Kidney epithelial cell (primary cell): ENCODE measurements at regions not wholly inside any gene's neighbourhood (a gene's known extent, or its start where the extent isn't known, plus 50 kb on each side); places are given as distances from the start of the nearest gene placed in this dataset.
"Not testable (repeated sequence)": the region's sequence is repeated elsewhere in the genome, so short reads cannot be mapped to it uniquely, and the experiment has no call there.

Experiments
- DNase-seq: peaks from one replicate; pipeline ENCODE4 v3.0.0-alpha.2; 2010; ENCODE audit warnings: low read depth
- H3K27me3 ChIP-seq: 2 replicates; pipeline ENCODE4 v1.6.0; 2011; ENCODE audit warnings: low read length; ENCODE audit not compliant: control insufficient read depth, insufficient read depth
- H3K36me3 ChIP-seq: 2 replicates; pipeline ENCODE4 v1.5.1; 2011; ENCODE audit warnings: low read length; ENCODE audit not compliant: control insufficient read depth, insufficient read depth
- H3K4me3 ChIP-seq: 2 replicates; pipeline ENCODE4 v1.5.1; 2011; ENCODE audit warnings: low read depth, mild to moderate bottlenecking, control low read depth, low read length
- TF ChIP-seq, protein P1 (sequence below): IDR thresholded peaks from 2 replicates; pipeline ENCODE4 v1.5.1; 2011; ENCODE audit warnings: mild to moderate bottlenecking, moderate library complexity, low read length, control low read depth, inconsistent platforms; ENCODE audit not compliant: insufficient read depth, poor library complexity, severe bottlenecking

DNA sequence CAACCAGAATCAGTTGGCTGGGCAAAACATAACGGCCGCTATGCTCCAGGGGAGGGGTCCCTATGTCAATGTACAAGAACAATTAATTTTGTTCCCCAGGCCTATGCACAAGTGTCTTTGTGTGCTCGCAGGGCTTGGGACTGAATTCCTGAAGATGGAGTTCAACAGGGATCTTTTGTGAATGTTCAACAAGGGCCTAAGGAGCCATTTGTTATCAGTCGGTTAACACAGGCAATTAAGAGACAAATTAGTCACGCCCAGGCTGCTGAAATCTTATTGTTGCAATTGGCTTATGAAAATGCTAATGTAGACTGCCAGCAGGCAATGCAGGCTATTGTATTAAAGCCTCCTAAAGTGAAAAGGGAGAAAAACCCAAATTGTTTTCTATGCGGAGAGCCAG is 117.5 kb downstream of the ZNF429 start:
- H3K36me3 ChIP-seq: no peaks in the 10 kb centered on the region
- no peak for DNase-seq
- TF ChIP-seq, protein P1, sequence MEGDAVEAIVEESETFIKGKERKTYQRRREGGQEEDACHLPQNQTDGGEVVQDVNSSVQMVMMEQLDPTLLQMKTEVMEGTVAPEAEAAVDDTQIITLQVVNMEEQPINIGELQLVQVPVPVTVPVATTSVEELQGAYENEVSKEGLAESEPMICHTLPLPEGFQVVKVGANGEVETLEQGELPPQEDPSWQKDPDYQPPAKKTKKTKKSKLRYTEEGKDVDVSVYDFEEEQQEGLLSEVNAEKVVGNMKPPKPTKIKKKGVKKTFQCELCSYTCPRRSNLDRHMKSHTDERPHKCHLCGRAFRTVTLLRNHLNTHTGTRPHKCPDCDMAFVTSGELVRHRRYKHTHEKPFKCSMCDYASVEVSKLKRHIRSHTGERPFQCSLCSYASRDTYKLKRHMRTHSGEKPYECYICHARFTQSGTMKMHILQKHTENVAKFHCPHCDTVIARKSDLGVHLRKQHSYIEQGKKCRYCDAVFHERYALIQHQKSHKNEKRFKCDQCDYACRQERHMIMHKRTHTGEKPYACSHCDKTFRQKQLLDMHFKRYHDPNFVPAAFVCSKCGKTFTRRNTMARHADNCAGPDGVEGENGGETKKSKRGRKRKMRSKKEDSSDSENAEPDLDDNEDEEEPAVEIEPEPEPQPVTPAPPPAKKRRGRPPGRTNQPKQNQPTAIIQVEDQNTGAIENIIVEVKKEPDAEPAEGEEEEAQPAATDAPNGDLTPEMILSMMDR: no peak

DNA sequence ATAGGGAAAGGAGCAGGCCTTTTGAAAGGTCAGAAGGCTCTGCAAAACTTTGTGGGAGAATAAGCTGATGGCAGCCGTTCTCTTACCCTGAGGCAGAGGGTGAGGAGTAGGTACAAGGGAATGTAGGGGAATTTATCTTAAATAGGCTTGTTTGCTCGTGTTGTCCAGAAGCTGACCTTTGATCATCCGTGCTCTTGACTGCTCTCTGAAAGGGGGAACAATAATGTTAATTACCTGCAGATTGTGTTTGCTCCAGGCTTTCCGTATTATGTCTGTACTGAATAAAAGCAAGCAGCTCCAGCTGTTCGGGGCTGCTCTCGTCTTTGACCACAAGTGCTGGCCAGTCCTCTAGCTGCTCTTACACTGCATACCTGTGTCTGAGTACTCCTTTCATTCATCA is 116.3 kb downstream of the ZNF429 start:
- TF ChIP-seq, protein P1: no peak
- no peak for DNase-seq
- Histone ChIP-seq H3K36me3 (no peaks in the 10 kb centered on the region), H3K27me3 (no peaks in the 10 kb centered on the region), H3K4me3 (no peak overlapping the region)

More for the DNA sequence above, 117.5 kb downstream of the ZNF429 start:
- no peaks in the 10 kb centered on the region for H3K27me3 ChIP-seq
- no peak overlapping the region for H3K4me3 ChIP-seq

DNA sequence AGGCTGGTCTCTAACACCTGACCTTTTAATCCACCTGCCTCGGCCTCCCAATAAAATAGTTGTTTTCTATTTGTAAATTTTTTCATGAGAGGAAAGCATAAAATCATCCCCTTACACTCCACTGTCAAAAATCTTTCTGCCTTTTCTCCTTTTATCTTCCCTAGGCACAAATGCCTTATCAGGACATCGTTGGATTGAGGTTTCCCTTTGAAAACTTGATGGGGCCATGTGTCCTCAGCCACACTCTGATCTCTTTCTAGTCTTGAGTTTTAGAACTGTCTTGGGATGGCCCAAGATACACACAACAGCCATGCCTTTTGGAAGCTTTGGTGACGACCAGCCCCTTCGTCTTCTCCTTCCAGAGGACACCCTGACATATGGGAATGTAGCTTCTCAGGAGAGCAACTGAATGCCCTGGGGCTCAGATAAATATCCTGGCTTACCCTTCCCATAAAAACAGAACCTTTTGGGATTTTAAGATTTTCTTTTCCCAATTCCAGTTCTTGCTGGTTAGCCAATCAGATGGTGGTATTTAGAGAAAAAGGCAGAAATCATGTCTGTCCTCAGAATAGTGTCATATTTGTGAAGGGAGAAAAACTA is 112.4 kb downstream of the ZNF429 start:
- Histone ChIP-seq H3K36me3 (no peaks in the 10 kb centered on the region), H3K27me3 (no peaks in the 10 kb centered on the region), H3K4me3 (no peak overlapping the region)
- TF ChIP-seq, protein P1: no peak
- DNase-seq: no peak

DNA sequence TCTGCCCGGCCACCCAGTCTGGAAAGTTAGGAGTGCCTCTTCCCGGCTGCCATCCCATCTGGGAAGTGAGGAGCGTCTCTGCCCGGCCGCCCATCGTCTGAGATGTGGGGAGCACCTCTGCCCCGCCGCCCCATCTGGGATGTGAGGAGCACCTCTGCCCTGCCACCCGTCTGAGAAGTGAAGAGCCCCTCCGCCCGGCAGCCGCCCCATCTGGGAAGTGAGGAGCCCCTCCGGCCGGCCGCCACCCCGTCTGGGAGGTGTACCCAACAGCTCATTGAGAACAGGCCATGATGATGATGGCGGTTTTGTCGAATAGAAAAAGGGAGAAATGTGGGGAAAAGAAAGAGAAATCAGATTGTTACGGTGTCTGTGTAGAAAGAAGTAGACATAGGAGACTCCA is 109.4 kb downstream of the ZNF429 start:
- H3K4me3 ChIP-seq, H3K36me3 ChIP-seq, DNase-seq, H3K27me3 ChIP-seq: not testable (repeated sequence)

DNA sequence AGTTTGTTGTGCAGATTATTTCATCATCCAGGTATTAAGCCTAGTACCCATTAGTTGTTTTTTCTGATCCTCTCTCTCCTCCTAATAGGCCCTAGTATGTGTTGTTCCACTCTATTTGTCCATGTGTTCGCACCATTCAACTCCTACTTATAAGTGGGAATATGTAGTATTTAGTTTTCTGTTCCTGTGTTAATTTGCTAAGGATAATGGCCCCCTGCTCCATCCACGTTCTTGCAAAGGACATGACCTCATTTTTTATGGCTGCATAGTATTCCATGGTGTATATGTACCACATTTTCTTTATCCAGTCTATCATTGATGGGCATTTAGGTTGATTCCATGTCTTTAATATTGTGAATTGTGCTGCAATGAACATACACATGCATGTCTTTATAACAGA is 107.8 kb downstream of the ZNF429 start:
- H3K4me3 ChIP-seq, DNase-seq, H3K36me3 ChIP-seq, H3K27me3 ChIP-seq: not testable (repeated sequence)

DNA sequence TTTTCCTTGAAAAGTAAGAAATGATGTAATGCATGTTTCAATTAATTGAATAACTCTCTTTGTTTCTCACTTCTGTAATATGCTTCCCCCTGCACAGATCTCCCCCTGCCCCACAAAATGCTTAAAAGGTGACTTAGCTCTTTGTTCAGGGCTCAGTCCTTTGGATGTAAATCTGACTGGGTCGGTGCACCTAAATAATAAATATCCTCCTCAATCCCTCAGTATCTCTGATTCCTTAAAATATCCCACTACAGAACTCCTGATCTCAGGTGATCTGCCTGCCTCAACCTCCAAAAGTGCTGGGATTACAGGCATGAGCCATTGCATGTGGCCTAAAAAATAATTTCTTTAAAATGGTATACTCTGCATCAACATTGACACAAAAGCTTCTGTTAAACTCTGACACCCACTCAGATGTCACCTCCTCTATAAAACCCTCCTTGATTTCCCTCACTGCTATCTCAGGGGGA is 107.0 kb downstream of the ZNF429 start:
- DNase-seq: no peak
- TF ChIP-seq, protein P1: no peak
- Histone ChIP-seq H3K36me3 (no peaks in the 10 kb centered on the region), H3K4me3 (no peak overlapping the region), H3K27me3 (no peaks in the 10 kb centered on the region)

DNA sequence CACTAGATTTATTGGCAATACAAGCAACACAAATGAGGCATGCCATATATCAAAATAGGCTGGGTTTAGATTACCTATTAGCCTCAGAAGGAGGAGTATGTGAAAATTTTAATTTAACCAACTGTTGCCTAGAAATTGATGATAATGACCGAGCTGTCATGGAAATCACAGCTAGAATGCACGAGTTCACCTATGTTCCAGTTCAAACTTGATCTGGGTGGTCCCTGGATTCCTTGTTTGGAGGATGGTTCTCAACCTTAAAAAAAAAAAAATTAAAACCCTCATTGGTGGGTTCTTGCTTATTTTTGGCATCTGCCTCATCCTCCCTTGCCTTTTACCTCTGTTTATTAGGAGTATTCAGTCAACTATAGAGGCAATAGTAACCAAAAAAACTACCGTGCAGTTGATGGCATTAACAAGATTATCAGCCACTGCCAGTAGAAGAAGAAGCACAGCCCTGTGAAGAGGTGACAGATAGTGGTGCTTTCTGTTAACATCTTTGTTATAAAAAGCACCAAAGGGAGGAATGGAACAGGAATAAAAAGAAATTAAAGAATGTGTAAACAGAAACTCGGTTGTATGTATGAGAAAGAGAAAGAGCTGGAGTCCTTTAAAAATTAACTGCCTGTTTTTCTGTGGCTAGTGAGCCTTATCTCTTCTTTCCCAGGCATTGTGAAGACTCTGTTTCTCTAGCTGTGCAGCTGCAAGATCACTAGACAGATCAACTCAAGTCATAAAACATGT is 106.4 kb downstream of the ZNF429 start:
- no peak for DNase-seq
- no peaks in the 10 kb centered on the region for H3K36me3 ChIP-seq

More for the DNA sequence above, 106.4 kb downstream of the ZNF429 start:
- Histone ChIP-seq H3K27me3 (no peaks in the 10 kb centered on the region), H3K4me3 (no peak overlapping the region)
- TF ChIP-seq, protein P1: no peak
